NOMO-1 treated with dmso at 0.1 percent for 144 hours (cell line): ENCODE measurements at regions not wholly inside any gene's neighbourhood (a gene's known extent, or its start where the extent isn't known, plus 50 kb on each side); places are given as distances from the start of the nearest gene placed in this dataset.

Source experiments
- DNase-seq: peaks from one replicate; lab custom pipeline; 2025; ENCODE audit not compliant: unreplicated experiment; lab: John Stamatoyannopoulos, UW

DNA sequence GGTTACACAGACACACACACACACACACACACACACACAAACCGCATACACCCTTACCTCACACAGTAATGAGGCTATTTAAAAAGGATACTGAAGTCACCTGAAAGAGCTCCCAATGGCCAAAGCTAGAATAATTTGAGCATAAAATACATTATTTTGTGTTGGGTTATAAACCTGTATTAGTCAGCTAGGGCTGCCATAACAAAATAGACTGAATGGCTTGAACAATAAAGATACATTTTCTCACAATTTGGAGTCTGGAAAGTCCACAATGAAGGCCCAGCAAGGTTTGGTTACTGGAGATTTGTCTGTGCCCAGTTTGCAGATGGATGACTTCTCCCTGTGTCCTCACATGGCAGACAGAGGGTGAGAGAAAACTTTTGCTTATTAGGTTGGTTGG lies 605.4 kb upstream of the REG3G start:
- DNase-seq: no peak

DNA sequence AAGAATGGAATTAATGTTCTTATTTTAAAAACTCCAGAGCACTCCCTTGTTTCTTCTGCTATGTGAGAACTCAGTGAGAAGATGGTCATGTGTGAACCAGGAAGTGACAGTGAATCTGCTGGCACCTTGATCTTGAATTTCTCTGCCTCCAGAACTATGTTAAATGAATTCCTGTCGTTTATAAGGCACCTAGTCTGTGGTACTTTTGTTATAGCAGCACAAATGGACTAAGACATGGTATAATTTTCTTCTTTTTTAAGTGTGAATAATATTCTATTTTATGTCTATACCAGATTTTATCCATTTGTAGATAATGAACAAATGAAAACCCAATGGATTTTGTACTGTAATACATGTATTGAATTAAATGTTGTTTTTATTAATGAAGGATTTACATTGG lies 601.9 kb upstream of the REG3G start:
- no peak for DNase-seq

- DNase-seq: no peak
These were observed 598.3 kb upstream of the REG3G start for GRCh38 chr2:78427170-78427569.

- DNase-seq: no peak
These were observed 594.3 kb upstream of the REG3G start for GRCh38 chr2:78431241-78431640.

DNA sequence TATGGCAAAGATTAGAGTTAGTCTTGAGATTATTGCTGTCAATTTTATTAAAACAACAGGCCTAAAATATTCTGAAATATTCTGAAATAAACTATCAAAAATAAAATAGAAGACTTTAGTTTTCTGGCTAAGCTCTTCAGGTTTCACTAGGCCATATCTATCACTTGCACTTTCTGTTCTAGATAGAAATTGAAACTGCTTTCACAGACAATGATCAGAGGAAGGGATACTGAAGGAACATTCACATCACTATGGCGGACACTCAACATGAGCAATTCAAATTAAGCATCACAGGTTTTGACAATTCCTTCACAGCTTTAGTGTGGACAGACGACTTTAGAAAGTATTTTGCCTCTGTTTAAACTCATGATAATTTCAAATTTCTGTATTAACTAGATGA lies 586.4 kb upstream of the REG3G start:
- DNase-seq: no peak

GRCh38 chr2:78455586-78455985 lies 569.9 kb upstream of the REG3G start:
- DNase-seq: no peak

DNA sequence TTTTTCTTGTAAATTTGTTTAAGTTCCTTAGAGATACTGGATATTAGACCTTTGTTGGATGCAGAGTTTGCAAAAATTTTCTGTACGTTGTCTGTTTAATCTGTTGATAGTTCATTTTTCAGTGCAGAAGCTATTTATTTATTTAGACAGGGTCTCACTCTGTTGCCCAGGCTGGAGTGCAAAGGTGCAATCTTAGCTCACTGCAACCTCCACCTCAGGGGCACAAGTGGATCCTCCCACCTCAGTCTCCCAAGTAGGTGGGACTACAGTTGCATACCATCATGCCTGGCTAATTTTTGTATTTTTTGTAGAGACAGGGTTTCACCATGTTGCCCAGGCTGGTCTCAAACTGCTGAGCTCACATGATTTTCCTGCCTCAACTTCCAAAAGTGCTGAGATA lies 568.2 kb upstream of the REG3G start:
- DNase-seq: no peak

- no peak for DNase-seq
These were observed 559.8 kb upstream of the REG3G start for GRCh38 chr2:78465707-78466106.

- no peak for DNase-seq
These were observed 548.8 kb upstream of the REG3G start for GRCh38 chr2:78476619-78477229.

GRCh38 chr2:78486565-78486964 lies 538.9 kb upstream of the REG3G start:
- no peak for DNase-seq

- DNase-seq: no peak
These were observed 527.4 kb upstream of the REG3G start for GRCh38 chr2:78498125-78498524.

DNA sequence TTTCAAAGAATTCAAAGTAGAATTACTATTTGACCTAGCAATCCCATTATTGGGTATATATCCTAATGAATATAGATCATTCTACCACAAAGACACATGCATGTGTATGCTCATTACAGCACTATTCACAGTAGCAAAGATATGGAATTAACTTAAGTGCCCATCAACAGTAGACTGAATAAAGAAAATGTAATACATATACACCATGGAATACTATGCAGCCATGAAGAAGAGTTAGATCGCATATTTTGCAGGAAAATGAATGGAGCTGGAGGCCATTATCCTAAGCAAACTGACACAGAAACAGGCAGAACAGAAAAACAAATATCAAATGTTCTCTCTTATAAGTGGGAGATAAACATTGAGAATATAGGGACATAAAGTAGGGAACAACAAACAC lies 519.2 kb upstream of the REG3G start:
- DNase-seq: no peak

DNA sequence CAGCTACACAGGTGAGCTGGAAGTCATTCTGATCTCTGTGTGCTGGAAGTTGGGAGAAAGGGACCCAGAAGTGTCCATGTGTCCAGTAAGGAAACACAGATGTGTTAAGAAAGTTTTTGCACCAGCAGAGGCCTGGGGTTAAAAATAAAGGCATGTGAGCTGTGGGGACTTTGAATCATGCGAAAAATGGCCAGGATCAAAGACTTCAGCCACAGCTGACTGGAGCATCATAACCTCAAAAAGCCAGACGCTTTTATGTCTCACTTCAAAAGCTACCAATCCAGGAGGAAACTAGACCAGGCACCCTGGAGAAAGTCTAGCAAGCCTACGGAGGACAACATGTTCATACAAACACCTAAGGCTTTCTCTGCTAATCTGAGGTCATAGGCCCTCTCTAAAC lies 503.6 kb upstream of the REG3G start:
- DNase-seq: no peak

- DNase-seq: no peak
These were observed 492.6 kb upstream of the REG3G start for GRCh38 chr2:78532762-78533379.

GRCh38 chr2:78535395-78535794 lies 490.1 kb upstream of the REG3G start:
- no peak for DNase-seq

DNA sequence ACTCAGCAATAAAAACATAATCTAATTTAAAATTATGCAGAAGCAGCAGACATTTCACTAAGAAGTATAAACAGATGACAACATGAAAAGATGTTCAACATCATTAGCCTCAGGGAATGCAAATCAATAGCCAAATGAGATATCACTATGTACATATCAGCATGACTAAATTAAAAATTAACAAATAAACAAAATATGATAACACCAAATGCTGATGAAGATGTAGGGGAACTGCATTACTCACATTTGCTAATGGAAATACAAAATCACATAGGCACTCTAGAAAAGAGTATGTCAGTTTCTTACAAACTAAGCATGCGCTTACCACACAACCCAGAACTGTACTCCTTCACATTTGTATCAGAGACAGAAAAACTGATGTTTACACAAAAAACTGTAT lies 487.2 kb upstream of the REG3G start:
- DNase-seq: no peak

GRCh38 chr2:78540255-78540654 lies 485.2 kb upstream of the REG3G start:
- no peak for DNase-seq

DNA sequence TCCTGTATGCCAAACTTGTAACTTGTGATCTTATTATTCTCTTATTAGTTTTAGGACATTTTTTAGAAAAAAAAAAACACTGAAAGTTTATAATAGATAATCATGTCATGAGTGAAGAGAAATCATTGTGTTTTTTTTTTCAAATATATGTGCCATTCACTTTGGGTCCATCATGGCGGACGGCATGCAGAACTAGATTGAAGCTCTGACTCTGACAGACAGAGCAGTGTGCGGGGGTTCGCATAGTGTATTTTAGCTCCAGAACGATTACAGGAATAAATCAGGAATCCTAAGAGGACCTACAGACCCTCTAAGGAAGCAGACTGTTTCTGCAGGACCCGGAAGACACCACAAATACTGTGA lies 484.4 kb upstream of the REG3G start:
- DNase-seq: no peak

DNA sequence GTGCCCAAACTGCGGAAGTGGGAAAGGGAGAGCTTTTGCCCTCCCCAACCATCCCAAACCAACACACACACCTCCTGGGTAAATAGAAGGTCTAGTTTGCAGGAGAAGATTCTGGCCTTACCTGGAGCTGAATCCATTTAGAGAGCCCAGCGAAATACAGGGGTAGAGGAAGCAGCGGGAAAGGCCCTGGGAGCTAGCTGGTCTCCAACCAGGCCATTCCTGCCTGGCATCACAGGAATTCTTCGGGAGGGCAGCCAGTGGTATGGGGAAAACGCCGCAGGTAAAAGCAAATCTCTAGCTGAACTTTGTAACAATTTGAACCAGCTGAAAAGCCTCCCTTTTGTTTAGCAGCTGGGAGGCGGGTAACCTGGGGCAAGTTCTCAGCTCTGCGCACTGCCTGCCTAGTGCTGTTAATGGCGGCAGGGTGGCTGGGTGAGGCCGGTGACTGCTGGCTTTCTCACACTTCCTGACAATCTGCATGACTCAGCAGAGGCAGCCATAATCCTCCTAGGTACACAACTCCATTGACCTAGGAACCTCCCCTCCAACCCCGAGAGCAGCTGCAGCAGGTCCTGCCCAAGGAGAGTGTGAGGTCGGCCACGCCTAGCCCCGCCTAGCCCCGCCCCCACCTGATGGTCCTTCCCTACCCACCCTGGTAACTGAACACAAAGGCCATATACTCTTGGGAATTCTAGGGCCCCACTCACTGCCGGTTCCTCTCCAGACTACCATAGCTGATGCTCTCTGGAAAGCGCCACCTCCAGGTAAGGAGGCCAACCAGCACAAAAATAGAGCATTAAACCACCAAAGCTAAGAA lies 483.8 kb upstream of the REG3G start:
- DNase-seq: no peak

DNA sequence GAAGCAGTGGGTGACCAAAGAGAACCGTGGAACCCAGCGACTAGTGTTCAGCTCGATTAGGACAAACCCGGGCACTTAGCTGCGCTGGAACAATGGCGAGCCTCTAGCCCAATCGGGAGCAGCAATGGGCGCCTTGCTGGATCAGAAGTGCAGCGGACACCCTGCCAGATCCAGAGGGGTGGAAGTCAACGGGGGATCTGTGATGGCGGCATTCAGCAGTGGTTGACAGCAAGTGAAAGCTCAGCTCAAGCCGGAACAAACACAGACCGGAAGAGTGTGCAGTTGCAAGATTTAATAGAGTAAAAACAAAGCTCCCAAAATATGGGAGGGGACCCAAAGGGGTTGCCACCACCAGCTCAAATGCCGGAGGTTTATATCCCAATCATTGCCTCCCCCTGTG lies 478.7 kb upstream of the REG3G start:
- DNase-seq: no peak

GRCh38 chr2:78549766-78550165 lies 475.7 kb upstream of the REG3G start:
- DNase-seq: no peak

DNA sequence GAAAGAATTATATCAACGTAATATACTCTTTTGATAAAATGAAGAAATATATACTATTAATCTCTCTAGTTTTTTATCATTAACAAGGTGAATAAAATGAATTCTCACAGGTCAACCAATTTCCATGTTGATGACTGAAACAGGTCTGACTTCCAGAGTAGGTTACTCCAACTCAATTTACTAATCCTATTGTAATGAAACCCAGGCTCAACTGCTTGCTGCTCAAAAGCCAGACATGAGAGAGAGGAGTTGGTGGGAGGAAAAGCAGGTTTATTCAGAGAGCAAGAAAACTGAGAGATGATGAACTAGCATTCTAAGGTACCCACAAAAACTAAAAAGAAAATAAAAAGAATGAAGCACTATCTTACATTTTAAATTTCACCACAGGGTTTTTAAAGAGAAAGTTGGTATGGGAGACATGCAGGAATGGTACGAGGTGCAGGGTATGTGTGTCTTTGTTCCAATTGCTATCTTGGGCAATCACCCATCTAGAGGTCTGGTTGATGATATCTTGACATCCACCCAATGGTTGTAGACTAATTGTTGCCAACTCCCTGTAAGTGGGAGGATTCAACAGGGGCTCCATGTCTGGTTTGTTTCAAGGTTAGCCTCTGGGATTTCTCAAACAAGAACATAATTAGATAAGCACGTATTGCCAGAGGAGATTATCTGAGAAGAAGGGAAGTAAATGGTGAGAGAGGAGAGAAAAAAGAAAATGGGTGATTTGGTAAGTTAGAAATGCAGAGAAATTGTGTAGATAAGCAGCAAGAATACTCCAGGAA lies 471.4 kb upstream of the REG3G start:
- no peak for DNase-seq
